UCSD-AML1 (cell line): ENCODE measurements at regions not wholly inside any gene's neighbourhood (a gene's known extent, or its start where the extent isn't known, plus 50 kb on each side); places are given as distances from the start of the nearest gene placed in this dataset.
A peak's percentile ranks its signal among the peaks of the same experiment; 100 is the strongest.

Source experiments
- DNase-seq: peaks from one replicate; lab custom pipeline; 2025; ENCODE audit not compliant: unreplicated experiment; lab: John Stamatoyannopoulos, UW

- no peak for DNase-seq
Observed at GRCh38 chr1:38347446-38348175, 301.0 kb upstream of the POU3F1 start.

- DNase-seq, result no peak
Observed at GRCh38 chr1:38344716-38345115, 298.1 kb upstream of the POU3F1 start.

- DNase-seq, result no peak
Observed at GRCh38 chr1:38341694-38342093, 295.1 kb upstream of the POU3F1 start.

GRCh38 chr1:38340409-38340808 is 293.8 kb upstream of the POU3F1 start:
- DNase-seq, result no peak

GRCh38 chr1:38337711-38338110 is 291.1 kb upstream of the POU3F1 start:
- no peak for DNase-seq

GRCh38 chr1:38336961-38337360 is 290.4 kb upstream of the POU3F1 start:
- DNase-seq, result no peak

- DNase-seq, result no peak
Observed at GRCh38 chr1:38336301-38336923, 289.8 kb upstream of the POU3F1 start.

GRCh38 chr1:38334930-38335592 is 288.5 kb upstream of the POU3F1 start:
- peak; percentile 26 for DNase-seq

- DNase-seq, result no peak
Observed at GRCh38 chr1:38332649-38333310, 286.2 kb upstream of the POU3F1 start.

GRCh38 chr1:38331496-38332210 is 285.1 kb upstream of the POU3F1 start:
- DNase-seq, result no peak

- no peak for DNase-seq
Observed at GRCh38 chr1:38330799-38331198, 284.2 kb upstream of the POU3F1 start.

GRCh38 chr1:38329644-38330043 is 283.1 kb upstream of the POU3F1 start:
- DNase-seq, result no peak

GRCh38 chr1:38328278-38329035 is 281.9 kb upstream of the POU3F1 start:
- no peak for DNase-seq

- DNase-seq, result no peak
Observed at GRCh38 chr1:38327559-38327973, 281.0 kb upstream of the POU3F1 start.

- no peak for DNase-seq
Observed at GRCh38 chr1:38326856-38327255, 280.3 kb upstream of the POU3F1 start.

- no peak for DNase-seq
Observed at GRCh38 chr1:38326135-38326534, 279.5 kb upstream of the POU3F1 start.

- no peak for DNase-seq
Observed at GRCh38 chr1:38312753-38313152, 266.2 kb upstream of the POU3F1 start.

- DNase-seq, result no peak
Observed at GRCh38 chr1:38310079-38310478, 263.5 kb upstream of the POU3F1 start.

- no peak for DNase-seq
Observed at GRCh38 chr1:38308780-38309179, 262.2 kb upstream of the POU3F1 start.

GRCh38 chr1:38305666-38306065 is 259.1 kb upstream of the POU3F1 start:
- no peak for DNase-seq
